ENCODE measurements at regions not wholly inside any gene's neighbourhood (a gene's known extent, or its start where the extent isn't known, plus 50 kb on each side); places are given as distances from the start of the nearest gene placed in this dataset.

DNA sequence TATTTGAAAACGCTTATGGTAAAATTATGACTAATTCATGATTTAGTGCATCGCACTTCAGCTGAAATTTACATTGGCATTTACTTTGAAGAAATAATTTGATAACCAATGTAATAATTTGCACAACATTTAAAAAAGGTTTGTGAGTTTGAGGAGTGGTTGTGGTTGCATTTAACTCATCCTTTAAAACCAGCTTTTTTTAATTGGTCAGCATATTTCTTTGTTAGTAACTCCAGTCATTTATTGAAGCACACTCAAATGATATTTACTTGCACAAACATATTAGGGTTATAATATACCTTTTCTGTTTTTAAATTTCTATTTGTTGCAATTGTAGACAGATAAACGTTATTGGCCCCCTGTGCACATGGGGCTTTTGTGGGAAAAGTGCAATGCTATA lies 78.1 kb upstream of the AHI1 start:
- intact Hi-C loops (cut with micrococcal nuclease; ENCODE audit: unreplicated experiment) (no loop called here), in situ Hi-C loops (cut with HindIII; ENCODE audit: extremely low pct_ligation_motif_present, low pct_unique_long_range_greater_than_20kb) (no loop called here)
- H2AFZ ChIP-seq (ENCODE audit: low read length) = no peak overlapping the region
- no peak for TF ChIP-seq XRCC5 (optimal IDR thresholded peaks at IDR 0.05; ENCODE audit: low read length)
- TF ChIP-seq MAFK (conservative IDR thresholded peaks at IDR 0.05 in 1 of 2, IDR thresholded peaks at IDR 0.05 in 1 of 2; ENCODE audit: low read length in 2 of 2) = peak; percentile 78 to 86
- peak; percentile 76 for TF ChIP-seq MAFF (IDR thresholded peaks at IDR 0.05; ENCODE audit: low read depth, low read length)
- no TSS peak for BruUV-seq (replicated peaks)
- no peak overlapping the region for H3K4me2 ChIP-seq (ENCODE audit: low read depth, low read length)
- no peak overlapping the region for H3K27ac ChIP-seq (ENCODE audit: extremely low read length, insufficient read depth, low read length)
- no peak overlapping the region for H3K9ac ChIP-seq (ENCODE audit: insufficient read depth, low read depth, low read length)
- H3K9me3 ChIP-seq (ENCODE audit: low read length) = no peaks in the 10 kb centered on the region
- no peaks in the 10 kb centered on the region for H3K79me2 ChIP-seq (ENCODE audit: insufficient read depth, low read length)
- FAIRE-seq (no peak), ATAC-seq (no peak), DNase-seq (ENCODE audit: low spot score) (no peak)
- no peak overlapping the region for H3K4me3 ChIP-seq (replicated peaks in 1 of 3; ENCODE audit: insufficient read depth in 1 of 3, low read depth in 2 of 3, low read length in 3 of 3)
- POLR2A ChIA-PET = no interaction called here
- no peaks in the 10 kb centered on the region for H4K20me1 ChIP-seq (ENCODE audit: insufficient read depth, low read length)
- no peaks in the 10 kb centered on the region for H3K36me3 ChIP-seq (replicated peaks in 1 of 2; ENCODE audit: control insufficient read depth in 1 of 2, insufficient read depth in 2 of 2, low read length in 2 of 2)
- WGBS (ENCODE audit: low lambda C conversion rate) = 21% methylated on average over 3 of the region's 3 CpGs
- no peaks in the 10 kb centered on the region for H3K27me3 ChIP-seq (ENCODE audit: control insufficient read depth in 1 of 2, insufficient read depth in 2 of 2, low read length in 2 of 2)
- CTCF ChIA-PET (ENCODE audit: low intra/inter-chr PET ratio, low total read pairs) = no interaction called here
- no peaks in the 10 kb centered on the region for H3K4me1 ChIP-seq (ENCODE audit: insufficient read depth, low read length)

DNA sequence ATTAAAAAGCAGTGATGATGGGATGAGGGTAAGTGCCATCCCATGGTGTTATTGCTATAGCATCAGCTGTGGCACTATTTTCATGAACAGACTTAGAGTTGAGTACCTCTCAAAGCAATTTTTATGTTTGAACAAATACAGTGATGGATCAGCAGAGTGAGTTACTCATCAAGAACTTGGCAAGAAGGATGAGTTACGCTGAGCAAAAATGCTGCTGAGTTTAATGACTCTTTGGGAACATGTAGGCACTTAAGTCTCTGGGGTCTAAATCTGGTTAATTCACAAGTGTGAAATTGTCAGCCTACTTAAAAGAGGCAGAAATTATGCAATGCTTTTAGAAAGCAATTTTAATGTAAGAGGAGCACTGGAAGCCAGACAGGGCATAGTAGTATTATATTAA lies 78.5 kb upstream of the AHI1 start:
- no peaks in the 10 kb centered on the region for H3K27me3 ChIP-seq (ENCODE audit: control insufficient read depth in 1 of 2, insufficient read depth in 2 of 2, low read length in 2 of 2)
- WGBS (ENCODE audit: low lambda C conversion rate) = 3% methylated on average over 1 of the region's 1 CpG
- no peak overlapping the region for H2AFZ ChIP-seq (ENCODE audit: low read length)
- H3K79me2 ChIP-seq (ENCODE audit: insufficient read depth, low read length) = no peaks in the 10 kb centered on the region
- ChIA-PET POLR2A (no interaction called here), CTCF (ENCODE audit: low intra/inter-chr PET ratio, low total read pairs) (no interaction called here)
- H4K20me1 ChIP-seq (ENCODE audit: insufficient read depth, low read length) = no peaks in the 10 kb centered on the region
- no peak for FAIRE-seq
- no peaks in the 10 kb centered on the region for H3K4me1 ChIP-seq (ENCODE audit: insufficient read depth, low read length)
- H3K4me2 ChIP-seq (ENCODE audit: low read depth, low read length) = no peak overlapping the region
- H3K27ac ChIP-seq (ENCODE audit: extremely low read length, insufficient read depth, low read length) = no peak overlapping the region
- H3K36me3 ChIP-seq (replicated peaks in 1 of 2; ENCODE audit: control insufficient read depth in 1 of 2, insufficient read depth in 2 of 2, low read length in 2 of 2) = no peaks in the 10 kb centered on the region
- intact Hi-C loops (cut with micrococcal nuclease; ENCODE audit: unreplicated experiment) (no loop called here), in situ Hi-C loops (cut with HindIII; ENCODE audit: extremely low pct_ligation_motif_present, low pct_unique_long_range_greater_than_20kb) (no loop called here)
- no peak overlapping the region for H3K9ac ChIP-seq (ENCODE audit: insufficient read depth, low read depth, low read length)
- no peak for DNase-seq (ENCODE audit: low spot score)
- BruUV-seq (replicated peaks) = no TSS peak
- H3K4me3 ChIP-seq (replicated peaks in 1 of 3; ENCODE audit: insufficient read depth in 1 of 3, low read depth in 2 of 3, low read length in 3 of 3) = no peak overlapping the region
- no peak for ATAC-seq
- H3K9me3 ChIP-seq (ENCODE audit: low read length) = no peaks in the 10 kb centered on the region
- TF ChIP-seq, protein P1, sequence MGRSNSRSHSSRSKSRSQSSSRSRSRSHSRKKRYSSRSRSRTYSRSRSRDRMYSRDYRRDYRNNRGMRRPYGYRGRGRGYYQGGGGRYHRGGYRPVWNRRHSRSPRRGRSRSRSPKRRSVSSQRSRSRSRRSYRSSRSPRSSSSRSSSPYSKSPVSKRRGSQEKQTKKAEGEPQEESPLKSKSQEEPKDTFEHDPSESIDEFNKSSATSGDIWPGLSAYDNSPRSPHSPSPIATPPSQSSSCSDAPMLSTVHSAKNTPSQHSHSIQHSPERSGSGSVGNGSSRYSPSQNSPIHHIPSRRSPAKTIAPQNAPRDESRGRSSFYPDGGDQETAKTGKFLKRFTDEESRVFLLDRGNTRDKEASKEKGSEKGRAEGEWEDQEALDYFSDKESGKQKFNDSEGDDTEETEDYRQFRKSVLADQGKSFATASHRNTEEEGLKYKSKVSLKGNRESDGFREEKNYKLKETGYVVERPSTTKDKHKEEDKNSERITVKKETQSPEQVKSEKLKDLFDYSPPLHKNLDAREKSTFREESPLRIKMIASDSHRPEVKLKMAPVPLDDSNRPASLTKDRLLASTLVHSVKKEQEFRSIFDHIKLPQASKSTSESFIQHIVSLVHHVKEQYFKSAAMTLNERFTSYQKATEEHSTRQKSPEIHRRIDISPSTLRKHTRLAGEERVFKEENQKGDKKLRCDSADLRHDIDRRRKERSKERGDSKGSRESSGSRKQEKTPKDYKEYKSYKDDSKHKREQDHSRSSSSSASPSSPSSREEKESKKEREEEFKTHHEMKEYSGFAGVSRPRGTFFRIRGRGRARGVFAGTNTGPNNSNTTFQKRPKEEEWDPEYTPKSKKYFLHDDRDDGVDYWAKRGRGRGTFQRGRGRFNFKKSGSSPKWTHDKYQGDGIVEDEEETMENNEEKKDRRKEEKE (IDR thresholded peaks at IDR 0.05) = no peak
- no peak for TF ChIP-seq ZNF614 (CRISPR knock-in tag; IDR thresholded peaks at IDR 0.05; ENCODE audit: borderline replicate concordance)
- no peak for TF ChIP-seq PAX8 (CRISPR knock-in tag; IDR thresholded peaks at IDR 0.05; ENCODE audit: borderline replicate concordance)
- TF ChIP-seq DMAP1 (CRISPR knock-in tag; IDR thresholded peaks at IDR 0.05) = no peak
- TF ChIP-seq, protein P2, sequence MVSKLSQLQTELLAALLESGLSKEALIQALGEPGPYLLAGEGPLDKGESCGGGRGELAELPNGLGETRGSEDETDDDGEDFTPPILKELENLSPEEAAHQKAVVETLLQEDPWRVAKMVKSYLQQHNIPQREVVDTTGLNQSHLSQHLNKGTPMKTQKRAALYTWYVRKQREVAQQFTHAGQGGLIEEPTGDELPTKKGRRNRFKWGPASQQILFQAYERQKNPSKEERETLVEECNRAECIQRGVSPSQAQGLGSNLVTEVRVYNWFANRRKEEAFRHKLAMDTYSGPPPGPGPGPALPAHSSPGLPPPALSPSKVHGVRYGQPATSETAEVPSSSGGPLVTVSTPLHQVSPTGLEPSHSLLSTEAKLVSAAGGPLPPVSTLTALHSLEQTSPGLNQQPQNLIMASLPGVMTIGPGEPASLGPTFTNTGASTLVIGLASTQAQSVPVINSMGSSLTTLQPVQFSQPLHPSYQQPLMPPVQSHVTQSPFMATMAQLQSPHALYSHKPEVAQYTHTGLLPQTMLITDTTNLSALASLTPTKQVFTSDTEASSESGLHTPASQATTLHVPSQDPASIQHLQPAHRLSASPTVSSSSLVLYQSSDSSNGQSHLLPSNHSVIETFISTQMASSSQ (IDR thresholded peaks at IDR 0.05; ENCODE audit: low read depth) = no peak
- TF ChIP-seq, protein P2 (CRISPR knock-in tag; IDR thresholded peaks at IDR 0.05; ENCODE audit: borderline replicate concordance) = no peak
- no peak for TF ChIP-seq SP2 (CRISPR knock-in tag; IDR thresholded peaks at IDR 0.05)
- no peak for TF ChIP-seq PLRG1 (conservative IDR thresholded peaks at IDR 0.05)
- TF ChIP-seq NR2F1 (CRISPR knock-in tag; IDR thresholded peaks at IDR 0.05) = no peak

Measured in HepG2 (cell line).